Heart right ventricle (tissue), 16 donors: ENCODE measurements at regions not wholly inside any gene's neighbourhood (a gene's known extent, or its start where the extent isn't known, plus 50 kb on each side); places are given as distances from the start of the nearest gene placed in this dataset.

ENCODE experiments used
- ATAC-seq, 8 donors: fragments of 200-7000 bp; cut with Tn5 transposase; one replicate each; pipeline ENCODE4 v1.9.1; 2020; ENCODE audit warnings: mild to moderate bottlenecking in 8 of 8, moderate library complexity in 8 of 8, moderate number of reproducible peaks in 1 of 8
- DNase-seq, 2 donors: peaks; one replicate each; pipeline ENCODE4 v3.0.0-alpha.2; 2020
- H3K27ac ChIP-seq, 10 donors: fragments of 200-600 bp; sonication (generic) in 2 of 10; one replicate each; pipeline versions ENCODE4 v1.5.0 to v1.8.0; 2020 to 2022; ENCODE audit warnings: mild to moderate bottlenecking in 3 of 10
- H3K27me3 ChIP-seq, 7 donors: fragments of 200-600 bp; one replicate each; pipeline ENCODE4 v1.8.0; 2021 to 2022; ENCODE audit warnings: mild to moderate bottlenecking in 2 of 7
- H3K36me3 ChIP-seq, 9 donors: fragments of 200-600 bp; sonication (generic) in 1 of 9; one replicate each; pipeline versions ENCODE4 v1.5.0 to v1.8.0; 2020 to 2022; ENCODE audit warnings: mild to moderate bottlenecking in 2 of 9
- H3K4me1 ChIP-seq, 9 donors: fragments of 200-600 bp; sonication (generic) in 1 of 9; one replicate each; pipeline versions ENCODE4 v1.5.0 to v1.8.0; 2020 to 2022; ENCODE audit warnings: mild to moderate bottlenecking in 4 of 9
- H3K4me3 ChIP-seq, 10 donors: fragments of 200-600 bp; sonication (generic) in 2 of 10; one replicate each; pipeline versions ENCODE4 v1.5.0 to v1.8.0; 2020 to 2022; ENCODE audit warnings: mild to moderate bottlenecking in 7 of 10, moderate library complexity in 2 of 10
- H3K9me3 ChIP-seq, 11 donors: fragments of 200-600 bp in 10 of 11; sonication (generic) in 2 of 11; one replicate each; pipeline versions ENCODE4 v1.5.0 to v1.8.0; 2013 to 2022; ENCODE audit warnings: mild to moderate bottlenecking in 2 of 11, control low read depth in 1 of 11, moderate library complexity in 1 of 11
- CTCF ChIP-seq, 9 donors: fragments of 200-600 bp; sonication (generic) in 2 of 9; IDR thresholded peaks; one replicate each; pipeline versions ENCODE4 v1.5.0 to v1.8.0; 2021 to 2022; ENCODE audit warnings: antibody characterized with exemption in 9 of 9, mild to moderate bottlenecking in 5 of 9, moderate library complexity in 1 of 9
- WGBS, 2 donors: extraction: QIAGEN DNeasy Blood & Tissue Kit; methylation state at CpG; one replicate each; pipeline ENCODE4 v1.1.7; 2013; ENCODE audit warnings: inconsistent platforms in 1 of 2; 5-methylcytosine and 5-hydroxymethylcytosine counted together
- intact Hi-C, 10 donors: fragments of 100-400 bp; cut with DNase I; formaldehyde crosslinking; loops; one replicate each; pipeline versions ENCODE4 v1.11.1 to v1.14.2; 2022
- donor health status: Arrhythmogenic right ventricular cardiomyopathy.
- donor health status: ischemic (EF 13 %, LVEDD 7.1; RV severe dilation, severe dysfunction).
- donor health status: healthy with polysubstance abuse.
- donor health status: DM: no; HTN: yes; CAD: no.
- donor health status: DM: no; HTN: no; CAD: no.
- donor health status: ischemic (EF 25% LVEDD 6.9; RV normal size, moderate dysfunction).
- donor health status: ischemic (EF 25% LVEDD 5.7; RV mildly dilated, moderate dysfunction).
- donor health status: healthy.
- donor health status: DM: yes; HTN: yes; CAD: no.
- donor health status: Ischemic cardiomyopathy.
- donor health status: ischemic (EF 35%, LVEDD 5.7; RV mildly dilated, moderate dysfunction).
- donor health status: nonischemic (EF 11% LVEDD 7.7; RV severe dilation, severe dysfunction).
- donor health status: DM: yes; HTN: yes; CAD: no.
- donor health status: PGD.
- donor health status: ischemic (EF 29% LVEDD 5.4; RV normal size, mild dysfunction).
- donor health status: nonischemic (EF 23%, LVEDD 6.1; RV moderate dilation, normal function).

- DNase-seq (no peak), ATAC-seq (no peak)
- Histone ChIP-seq H3K36me3 (no peaks in the 10 kb centered on the region), H3K27ac (no peak overlapping the region), H3K9me3 (peaks cover 0 to 5% (median 0%) of the 10 kb centered on the region in 11 donors), H3K27me3 (no peaks in the 10 kb centered on the region), H3K4me3 (no peak overlapping the region), H3K4me1 (peaks cover 0 to 9% (median 0%) of the 10 kb centered on the region in 9 donors)
- WGBS, 2 donors: 93 to 94% methylated on average over 4 of the region's 4 CpGs
- TF ChIP-seq CTCF (IDR thresholded peaks at IDR 0.05): no peak
- intact Hi-C loops: no loop called here
These were observed 972.6 kb downstream of the KCNMA1 start for GRCh38 chr10:76665029-76665428.

- Histone ChIP-seq H3K4me3 (no peak overlapping the region), H3K36me3 (no peaks in the 10 kb centered on the region), H3K27ac (no peak overlapping the region), H3K9me3 (peaks cover 0 to 3% (median 0%) of the 10 kb centered on the region in 11 donors), H3K4me1 (no peaks in the 10 kb centered on the region), H3K27me3 (no peaks in the 10 kb centered on the region)
- TF ChIP-seq CTCF (IDR thresholded peaks at IDR 0.05): no peak
- ATAC-seq (no peak), DNase-seq (no peak)
- intact Hi-C loops: no loop called here
These were observed 980.1 kb downstream of the KCNMA1 start for GRCh38 chr10:76657337-76658012.

GRCh38 chr10:76651154-76651553, 986.5 kb downstream of the KCNMA1 start:
- TF ChIP-seq CTCF (IDR thresholded peaks at IDR 0.05): no peak
- H3K9me3 ChIP-seq: no peaks in the 10 kb centered on the region
- H3K4me1 ChIP-seq: peaks cover 0 to 5% (median 0%) of the 10 kb centered on the region in 9 donors
- intact Hi-C loops: no loop called here
- no peaks in the 10 kb centered on the region for H3K27me3 ChIP-seq
- WGBS, 2 donors: 72 to 81% methylated on average over 4 of the region's 4 CpGs
- ATAC-seq (no peak), DNase-seq (no peak)
- no peak overlapping the region for H3K4me3 ChIP-seq
- no peak overlapping the region for H3K27ac ChIP-seq
- H3K36me3 ChIP-seq: no peaks in the 10 kb centered on the region

GRCh38 chr10:76649723-76650127, 987.9 kb downstream of the KCNMA1 start:
- 54 to 66% methylated on average over 3 of the region's 3 CpGs for WGBS, 2 donors
- Histone ChIP-seq H3K4me1 (peaks cover 0 to 5% (median 0%) of the 10 kb centered on the region in 9 donors), H3K4me3 (no peak overlapping the region), H3K9me3 (no peaks in the 10 kb centered on the region), H3K27me3 (no peaks in the 10 kb centered on the region), H3K27ac (no peak overlapping the region), H3K36me3 (no peaks in the 10 kb centered on the region)
- no peak for TF ChIP-seq CTCF (IDR thresholded peaks at IDR 0.05)
- peak in 6 of 8 donors; percentile 37 to 82 (median 58) for ATAC-seq
- no peak for DNase-seq
- intact Hi-C loops: no loop called here
